ENCODE measurements at regions not wholly inside any gene's neighbourhood (a gene's known extent, or its start where the extent isn't known, plus 50 kb on each side); places are given as distances from the start of the nearest gene placed in this dataset.

GRCh38 chr13:44270150-44270549 is 103.5 kb upstream of the SERP2 start:
- Histone ChIP-seq H3K79me2 (ENCODE audit: control insufficient read depth in 1 of 2, insufficient read depth in 2 of 2, low read length in 2 of 2) (no peaks in the 10 kb centered on the region), H3K9me3 (ENCODE audit: insufficient read depth in 2 of 2, low read depth in 1 of 2, low read length in 1 of 2) (peaks cover 0 to 5% of the 10 kb centered on the region in 2 experiments; a peak in 1 of 4 replicates), H3K79me1 (ENCODE audit: low read depth, low read length) (no peaks in the 10 kb centered on the region), H3K23ac (ENCODE audit: insufficient read length) (no peak overlapping the region), H2AFZ (ENCODE audit: low read length) (no peak overlapping the region), H3K4ac (replicated peaks; ENCODE audit: insufficient read length, low read depth, low read length) (no peak overlapping the region), H3K4me3 (ENCODE audit: extremely low read depth in 1 of 4, insufficient read depth in 2 of 4, low read depth in 3 of 4, low read length in 4 of 4) (no peak overlapping the region), H3K27me3 (replicated peaks in 1 of 4; ENCODE audit: control insufficient read depth in 3 of 4, extremely low read depth in 1 of 4, insufficient read depth in 3 of 4, low read length in 3 of 4) (no peaks in the 10 kb centered on the region), H2BK12ac (ENCODE audit: low read depth, low read length) (no peak overlapping the region), H2BK20ac (ENCODE audit: low read length) (no peak overlapping the region), H2BK15ac (ENCODE audit: low read length) (no peak overlapping the region), H4K20me1 (replicated peaks in 1 of 2; ENCODE audit: control insufficient read depth in 1 of 2, insufficient read depth in 2 of 2, low read length in 2 of 2) (no peaks in the 10 kb centered on the region), H4K5ac (ENCODE audit: insufficient read length, low read depth, low read length) (no peak overlapping the region), H3K4me2 (ENCODE audit: insufficient read depth in 1 of 2, low read depth in 2 of 2, low read length in 2 of 2) (no peak overlapping the region), H2AK5ac (ENCODE audit: low read depth, low read length) (no peak overlapping the region), H3K18ac (ENCODE audit: extremely low read depth, low read length) (no peak overlapping the region), H4K8ac (ENCODE audit: extremely low read depth, insufficient read depth, low read length) (no peak overlapping the region), H3K9ac (replicated peaks in 1 of 4; ENCODE audit: extremely low read depth in 1 of 4, low read depth in 3 of 4, low read length in 3 of 4) (no peak overlapping the region), H3K56ac (replicated peaks; ENCODE audit: insufficient read length, low read depth, low read length) (no peak overlapping the region), H3K27ac (ENCODE audit: low read depth, low read length) (no peak overlapping the region), H2BK5ac (ENCODE audit: low read depth, low read length) (no peak overlapping the region), H3K14ac (ENCODE audit: insufficient read length) (no peak overlapping the region), H3K36me3 (ENCODE audit: control insufficient read depth in 2 of 4, insufficient read depth in 4 of 4, low read length in 3 of 4) (no peaks in the 10 kb centered on the region), H3K4me1 (replicated peaks in 1 of 4; ENCODE audit: control insufficient read depth in 3 of 4, insufficient read depth in 4 of 4, low read length in 3 of 4) (peaks cover 0 to 3% (median under 1%) of the 10 kb centered on the region in 4 experiments; a peak in 3 of 7 replicates), H3K23me2 (ENCODE audit: low read depth, low read length) (peaks cover 3% of the 10 kb centered on the region; the same call in 1 of the 2 replicates), H4K91ac (replicated peaks; ENCODE audit: insufficient read length, low read length) (no peak overlapping the region), H2BK120ac (replicated peaks; ENCODE audit: low read depth, low read length) (no peak overlapping the region)
- TF ChIP-seq RNF2 (IDR thresholded peaks at IDR 0.05; ENCODE audit: borderline replicate concordance, low read depth, low read length, missing control alignments, poor library complexity, severe bottlenecking) (no peak), BRCA1 (IDR thresholded peaks at IDR 0.05; ENCODE audit: low read depth, low read length) (no peak), RXRA (IDR thresholded peaks at IDR 0.05; ENCODE audit: insufficient read depth, low read depth, low read length) (no peak), SUZ12 (IDR thresholded peaks at IDR 0.05; ENCODE audit: low read length) (no peak)
- POLR2A ChIA-PET (ENCODE audit: partially characterized antibody) = no interaction called here
- CTCF ChIA-PET (ENCODE audit: partially characterized antibody) = no interaction called here
- no peak for FAIRE-seq
- no peak for DNase-seq (ENCODE audit: low read depth in 1 of 2, low spot score in 2 of 2)
- 83% methylated on average over 3 of the region's 3 CpGs; no CpG with 5 or more reads in 1 of the 2 experiments for whole genome bisulfite sequencing, 2 experiments (ENCODE audit: extremely low coverage in 1 of 2, insufficient coverage in 1 of 2, insufficient read length in 1 of 2, insufficient replicate concordance in 2 of 2, low coverage in 1 of 2, low lambda C conversion rate in 2 of 2, missing lambda C conversion rate in 1 of 2)
